ENCODE measurements at regions not wholly inside any gene's neighbourhood (a gene's known extent, or its start where the extent isn't known, plus 50 kb on each side); places are given as distances from the start of the nearest gene placed in this dataset.

- Histone ChIP-seq H3K36me3 (no peaks in the 10 kb centered on the region), H3K27ac (no peak overlapping the region), H3K9me3 (ENCODE audit: low read depth) (no peaks in the 10 kb centered on the region), H3K27me3 (no peaks in the 10 kb centered on the region), H3K4me1 (no peaks in the 10 kb centered on the region), H3K4me3 (no peak overlapping the region), H3K9ac (no peak overlapping the region), H3K4me2 (no peak overlapping the region), H4K20me1 (ENCODE audit: low read depth) (no peaks in the 10 kb centered on the region), H3F3A (ENCODE audit: low read depth) (no peaks in the 10 kb centered on the region), H2AFZ (replicated peaks) (no peak overlapping the region), H3K79me2 (ENCODE audit: low read depth) (no peaks in the 10 kb centered on the region)
- H3K27me3 Mint-ChIP-seq (ENCODE audit: insufficient read depth, low read depth) = no peaks in the 10 kb centered on the region
- DNase-seq (ENCODE audit: low spot score) = no peak
- TF ChIP-seq, protein P1, sequence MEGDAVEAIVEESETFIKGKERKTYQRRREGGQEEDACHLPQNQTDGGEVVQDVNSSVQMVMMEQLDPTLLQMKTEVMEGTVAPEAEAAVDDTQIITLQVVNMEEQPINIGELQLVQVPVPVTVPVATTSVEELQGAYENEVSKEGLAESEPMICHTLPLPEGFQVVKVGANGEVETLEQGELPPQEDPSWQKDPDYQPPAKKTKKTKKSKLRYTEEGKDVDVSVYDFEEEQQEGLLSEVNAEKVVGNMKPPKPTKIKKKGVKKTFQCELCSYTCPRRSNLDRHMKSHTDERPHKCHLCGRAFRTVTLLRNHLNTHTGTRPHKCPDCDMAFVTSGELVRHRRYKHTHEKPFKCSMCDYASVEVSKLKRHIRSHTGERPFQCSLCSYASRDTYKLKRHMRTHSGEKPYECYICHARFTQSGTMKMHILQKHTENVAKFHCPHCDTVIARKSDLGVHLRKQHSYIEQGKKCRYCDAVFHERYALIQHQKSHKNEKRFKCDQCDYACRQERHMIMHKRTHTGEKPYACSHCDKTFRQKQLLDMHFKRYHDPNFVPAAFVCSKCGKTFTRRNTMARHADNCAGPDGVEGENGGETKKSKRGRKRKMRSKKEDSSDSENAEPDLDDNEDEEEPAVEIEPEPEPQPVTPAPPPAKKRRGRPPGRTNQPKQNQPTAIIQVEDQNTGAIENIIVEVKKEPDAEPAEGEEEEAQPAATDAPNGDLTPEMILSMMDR (IDR thresholded peaks at IDR 0.05) = no peak
- no peak for TF ChIP-seq EZH2phosphoT487 (IDR thresholded peaks at IDR 0.05)
- TF ChIP-seq EZH2 (IDR thresholded peaks at IDR 0.05) = no peak
- no peaks in the 10 kb centered on the region for H3K9me3 Mint-ChIP-seq
- H3K4me3 Mint-ChIP-seq = no peak overlapping the region
- H3K4me1 Mint-ChIP-seq = no peaks in the 10 kb centered on the region
- H3K27ac Mint-ChIP-seq = no peak overlapping the region
- no peaks in the 10 kb centered on the region for H3K36me3 Mint-ChIP-seq
Measured at GRCh38 chr4:32243926-32244325, 1523.8 kb downstream of the PCDH7 start.

DNA sequence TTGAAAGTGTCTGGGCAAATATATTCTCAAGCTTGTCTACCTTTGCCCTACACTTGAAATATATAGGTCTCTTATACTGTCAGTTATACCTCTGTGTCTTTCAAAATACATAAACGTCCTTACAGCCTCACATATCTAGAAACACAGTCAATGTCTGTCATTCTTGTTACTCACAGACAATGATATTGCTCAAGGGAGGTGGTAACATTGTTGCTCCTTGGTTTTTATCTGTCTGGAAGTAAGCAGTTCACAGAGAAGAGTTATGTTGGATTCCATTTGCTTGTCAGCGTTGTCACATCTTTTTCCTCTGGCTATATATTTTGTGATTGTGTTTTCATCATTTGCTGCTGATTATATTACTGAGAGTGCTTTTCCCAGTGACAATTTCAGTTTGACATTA lies 1528.9 kb downstream of the PCDH7 start:
- no peak overlapping the region for H3K4me3 Mint-ChIP-seq
- no peaks in the 10 kb centered on the region for H3K4me1 Mint-ChIP-seq
- no peak overlapping the region for H3K27ac Mint-ChIP-seq
- no peak overlapping the region for H2AFZ ChIP-seq (replicated peaks)
- no peaks in the 10 kb centered on the region for H3K36me3 Mint-ChIP-seq
- H3K4me3 ChIP-seq = no peak overlapping the region
- DNase-seq (ENCODE audit: low spot score) = no peak
- no peaks in the 10 kb centered on the region for H3K27me3 Mint-ChIP-seq (ENCODE audit: insufficient read depth, low read depth)
- H3K9me3 ChIP-seq (ENCODE audit: low read depth) = no peaks in the 10 kb centered on the region
- H3K79me2 ChIP-seq (ENCODE audit: low read depth) = no peaks in the 10 kb centered on the region
- H3K9ac ChIP-seq = no peak overlapping the region
- H3K4me2 ChIP-seq = no peak overlapping the region
- no peaks in the 10 kb centered on the region for H4K20me1 ChIP-seq (ENCODE audit: low read depth)
- no peak overlapping the region for H3K27ac ChIP-seq
- no peaks in the 10 kb centered on the region for H3K9me3 Mint-ChIP-seq
- no peaks in the 10 kb centered on the region for H3K27me3 ChIP-seq
- no peaks in the 10 kb centered on the region for H3K4me1 ChIP-seq
- H3K36me3 ChIP-seq = no peaks in the 10 kb centered on the region
- TF ChIP-seq EZH2phosphoT487 (IDR thresholded peaks at IDR 0.05) (no peak), EZH2 (IDR thresholded peaks at IDR 0.05) (no peak)
- TF ChIP-seq, protein P1 (IDR thresholded peaks at IDR 0.05) = no peak
- no peaks in the 10 kb centered on the region for H3F3A ChIP-seq (ENCODE audit: low read depth)

GRCh38 chr4:32251126-32251525 lies 1531.0 kb downstream of the PCDH7 start:
- Histone ChIP-seq H3K4me3 (no peak overlapping the region), H3K27ac (no peak overlapping the region), H3F3A (ENCODE audit: low read depth) (no peaks in the 10 kb centered on the region), H3K4me1 (no peaks in the 10 kb centered on the region), H3K4me2 (no peak overlapping the region), H3K79me2 (ENCODE audit: low read depth) (no peaks in the 10 kb centered on the region), H2AFZ (replicated peaks) (no peak overlapping the region), H4K20me1 (ENCODE audit: low read depth) (no peaks in the 10 kb centered on the region), H3K27me3 (no peaks in the 10 kb centered on the region), H3K9ac (no peak overlapping the region), H3K9me3 (ENCODE audit: low read depth) (no peaks in the 10 kb centered on the region), H3K36me3 (no peaks in the 10 kb centered on the region)
- Mint-ChIP-seq H3K4me1 (no peaks in the 10 kb centered on the region), H3K9me3 (no peaks in the 10 kb centered on the region), H3K4me3 (no peak overlapping the region), H3K27ac (no peak overlapping the region), H3K36me3 (no peaks in the 10 kb centered on the region), H3K27me3 (ENCODE audit: insufficient read depth, low read depth) (no peaks in the 10 kb centered on the region)
- TF ChIP-seq, protein P1 (IDR thresholded peaks at IDR 0.05) = no peak
- no peak for TF ChIP-seq EZH2phosphoT487 (IDR thresholded peaks at IDR 0.05)
- TF ChIP-seq EZH2 (IDR thresholded peaks at IDR 0.05) = no peak
- DNase-seq (ENCODE audit: low spot score) = no peak

- Histone ChIP-seq H2AFZ (replicated peaks) (no peak overlapping the region), H3K4me3 (no peak overlapping the region), H3K79me2 (ENCODE audit: low read depth) (no peaks in the 10 kb centered on the region), H3K4me2 (no peak overlapping the region), H3F3A (ENCODE audit: low read depth) (no peaks in the 10 kb centered on the region), H4K20me1 (ENCODE audit: low read depth) (no peaks in the 10 kb centered on the region), H3K36me3 (no peaks in the 10 kb centered on the region), H3K27ac (no peak overlapping the region), H3K9ac (no peak overlapping the region), H3K27me3 (no peaks in the 10 kb centered on the region), H3K4me1 (no peaks in the 10 kb centered on the region), H3K9me3 (ENCODE audit: low read depth) (no peaks in the 10 kb centered on the region)
- no peaks in the 10 kb centered on the region for H3K36me3 Mint-ChIP-seq
- no peak for TF ChIP-seq EZH2phosphoT487 (IDR thresholded peaks at IDR 0.05)
- no peak for TF ChIP-seq EZH2 (IDR thresholded peaks at IDR 0.05)
- TF ChIP-seq, protein P1 (IDR thresholded peaks at IDR 0.05) = no peak
- H3K27ac Mint-ChIP-seq = no peak overlapping the region
- DNase-seq (ENCODE audit: low spot score) = no peak
- H3K27me3 Mint-ChIP-seq (ENCODE audit: insufficient read depth, low read depth) = no peaks in the 10 kb centered on the region
- no peaks in the 10 kb centered on the region for H3K4me1 Mint-ChIP-seq
- H3K9me3 Mint-ChIP-seq = no peaks in the 10 kb centered on the region
- no peak overlapping the region for H3K4me3 Mint-ChIP-seq
Measured at GRCh38 chr4:32251926-32252325, 1531.8 kb downstream of the PCDH7 start.

Data from neural progenitor cell (in vitro differentiated cells).